ENCODE measurements at regions not wholly inside any gene's neighbourhood (a gene's known extent, or its start where the extent isn't known, plus 50 kb on each side); places are given as distances from the start of the nearest gene placed in this dataset.

GRCh38 chr15:69849232-69849610, 248.5 kb downstream of the TLE3 start:
- no peak for TF ChIP-seq CTCF (IDR thresholded peaks at IDR 0.05)
- no peak for TF ChIP-seq SIN3A (IDR thresholded peaks at IDR 0.05; ENCODE audit: borderline replicate concordance, insufficient read depth, low read depth, low read length)
- no peak for TF ChIP-seq TCF7L2 (IDR thresholded peaks at IDR 0.05; ENCODE audit: low read depth, low read length)
- TF ChIP-seq REST (IDR thresholded peaks at IDR 0.05; ENCODE audit: insufficient read depth in 1 of 2, low read depth in 2 of 2, low read length in 1 of 2) = no peak
- no peak for TF ChIP-seq POLR2AphosphoS5 (IDR thresholded peaks at IDR 0.05; ENCODE audit: low read depth, low read length)
- ChIA-PET POLR2A (no interaction called here), CTCF (interaction anchor here (1.0 kb wide), 1 partner anchor 720 kb away, joined by 3 read pairs; no protein-coding TSS in a partner anchor)
- H3K36me3 ChIP-seq (ENCODE audit: control insufficient read depth, insufficient read depth, low read length) = no peaks in the 10 kb centered on the region
- H3K27me3 ChIP-seq (ENCODE audit: control insufficient read depth, insufficient read depth, low read length) = 0 out of 2 replicates have a peak, but pooled peaks cover 3% of the 10 kb centered on the region
- H3K4me1 ChIP-seq (ENCODE audit: control insufficient read depth, insufficient read depth, low read length) = peaks cover 7% of the 10 kb centered on the region; the same call in 1 of the 2 replicates
- no peaks in the 10 kb centered on the region for H3K9me3 ChIP-seq (ENCODE audit: control insufficient read depth, insufficient read depth, low read depth, low read length)
- in situ Hi-C loops (cut with HindIII; ENCODE audit: low pct_unique_long_range_greater_than_20kb, low sequenced_read_pairs) = no loop called here
- no peak overlapping the region for H3K4me3 ChIP-seq (ENCODE audit: low read depth in 2 of 2, low read length in 2 of 2)
- intact Hi-C loops (cut with micrococcal nuclease; ENCODE audit: unreplicated experiment) = no loop called here
- DNase-seq (ENCODE audit: low read depth, low spot score) (no peak), ATAC-seq (no peak)
- no peak overlapping the region for H3K27ac ChIP-seq (ENCODE audit: low read length)
- no TSS peak for BruUV-seq (replicated peaks)

GRCh38 chr15:69852482-69852881, 245.2 kb downstream of the TLE3 start:
- ChIA-PET CTCF (no interaction called here), POLR2A (no interaction called here)
- TF ChIP-seq CTCF (IDR thresholded peaks at IDR 0.05) (no peak), SIN3A (IDR thresholded peaks at IDR 0.05; ENCODE audit: borderline replicate concordance, insufficient read depth, low read depth, low read length) (no peak), TCF7L2 (IDR thresholded peaks at IDR 0.05; ENCODE audit: low read depth, low read length) (no peak), REST (IDR thresholded peaks at IDR 0.05; ENCODE audit: insufficient read depth in 1 of 2, low read depth in 2 of 2, low read length in 1 of 2) (no peak), POLR2AphosphoS5 (IDR thresholded peaks at IDR 0.05; ENCODE audit: low read depth, low read length) (no peak)
- Histone ChIP-seq H3K4me1 (ENCODE audit: control insufficient read depth, insufficient read depth, low read length) (peaks cover 7% of the 10 kb centered on the region; the same call in 1 of the 2 replicates), H3K9me3 (ENCODE audit: control insufficient read depth, insufficient read depth, low read depth, low read length) (no peaks in the 10 kb centered on the region), H3K4me3 (ENCODE audit: low read depth in 2 of 2, low read length in 2 of 2) (no peak overlapping the region), H3K27ac (ENCODE audit: low read length) (no peak overlapping the region), H3K36me3 (ENCODE audit: control insufficient read depth, insufficient read depth, low read length) (no peaks in the 10 kb centered on the region), H3K27me3 (ENCODE audit: control insufficient read depth, insufficient read depth, low read length) (no peaks in the 10 kb centered on the region)
- intact Hi-C loops (cut with micrococcal nuclease; ENCODE audit: unreplicated experiment) = no loop called here
- BruUV-seq (replicated peaks) = no TSS peak
- in situ Hi-C loops (cut with HindIII; ENCODE audit: low pct_unique_long_range_greater_than_20kb, low sequenced_read_pairs) = no loop called here
- ATAC-seq (no peak), DNase-seq (ENCODE audit: low read depth, low spot score) (no peak)
